Esophagus muscularis mucosa (tissue), 3 donors: ENCODE measurements at regions not wholly inside any gene's neighbourhood (a gene's known extent, or its start where the extent isn't known, plus 50 kb on each side); places are given as distances from the start of the nearest gene placed in this dataset.

Experiments used
- CTCF ChIP-seq, 3 experiments: fragments of 200-600 bp in 2 of 3; fragments of 450-650 bp in 1 of 3; sonication (generic) in 2 of 3; IDR thresholded peaks; one replicate each; pipeline ENCODE4 v1.5.1; 2017 to 2019; ENCODE audit warnings: antibody characterized with exemption in 3 of 3, mild to moderate bottlenecking in 2 of 3, moderate library complexity in 1 of 3
- POLR2A ChIP-seq: fragments of 450-650 bp; IDR thresholded peaks from one replicate; pipeline ENCODE4 v1.6.1; 2017; ENCODE audit warnings: antibody characterized with exemption, moderate library complexity, mild to moderate bottlenecking, low read depth

- no peak for TF ChIP-seq CTCF (IDR thresholded peaks at IDR 0.05)
- no peak for TF ChIP-seq POLR2A
Observed at GRCh38 chr16:85288341-85288868, 176.1 kb upstream of the CIBAR2 start.
